T-helper 2 cell (primary cell): ENCODE measurements at regions not wholly inside any gene's neighbourhood (a gene's known extent, or its start where the extent isn't known, plus 50 kb on each side); places are given as distances from the start of the nearest gene placed in this dataset.
"Not testable (repeated sequence)": the region's sequence is repeated elsewhere in the genome, so short reads cannot be mapped to it uniquely, and the experiment has no call there.

Experiments used
- DNase-seq, 5 experiments: peaks; one replicate each; pipeline versions ENCODE4 v3.0.0 to v3.0.0-alpha.2; 2012 to 2022

DNA sequence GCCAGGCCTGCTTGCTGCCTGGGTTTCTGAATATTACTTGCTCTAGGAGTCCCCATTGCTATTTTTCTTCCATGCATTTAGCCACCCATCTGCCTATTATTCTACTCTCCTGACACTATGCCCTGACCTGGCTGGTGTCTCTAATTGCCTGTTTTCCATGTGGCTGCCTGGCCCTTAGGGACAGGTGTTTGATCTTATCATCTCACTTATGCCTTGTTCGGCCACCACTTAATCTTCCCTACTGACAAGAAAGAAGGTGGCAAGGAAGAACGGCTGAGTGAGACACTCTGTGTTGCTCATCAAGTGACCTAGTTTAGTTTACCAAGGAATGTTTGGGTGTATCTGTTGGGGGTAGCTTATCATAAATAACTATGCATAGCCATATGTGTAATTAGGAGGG lies 50.4 kb upstream of the RAPH1 start:
- DNase-seq: no peak

DNA sequence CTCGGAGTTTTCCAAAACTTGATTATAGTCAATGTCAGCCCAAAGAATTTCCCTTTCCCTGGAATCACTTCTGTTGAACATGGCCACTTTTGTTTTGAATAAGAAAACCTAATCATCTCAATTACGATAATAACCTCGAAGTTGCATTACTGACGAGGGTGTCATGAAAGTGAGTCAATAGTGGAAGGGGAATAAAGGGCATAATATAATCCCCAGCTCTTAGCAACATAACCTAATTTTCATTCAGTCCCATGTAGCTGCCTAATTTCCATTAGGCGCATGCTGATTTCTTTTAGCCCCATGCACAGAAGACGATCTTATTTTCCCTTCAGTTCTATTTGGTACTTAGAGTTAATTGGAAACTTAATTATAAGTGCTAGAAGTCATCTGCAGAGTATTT lies 51.1 kb upstream of the RAPH1 start:
- no peak for DNase-seq

DNA sequence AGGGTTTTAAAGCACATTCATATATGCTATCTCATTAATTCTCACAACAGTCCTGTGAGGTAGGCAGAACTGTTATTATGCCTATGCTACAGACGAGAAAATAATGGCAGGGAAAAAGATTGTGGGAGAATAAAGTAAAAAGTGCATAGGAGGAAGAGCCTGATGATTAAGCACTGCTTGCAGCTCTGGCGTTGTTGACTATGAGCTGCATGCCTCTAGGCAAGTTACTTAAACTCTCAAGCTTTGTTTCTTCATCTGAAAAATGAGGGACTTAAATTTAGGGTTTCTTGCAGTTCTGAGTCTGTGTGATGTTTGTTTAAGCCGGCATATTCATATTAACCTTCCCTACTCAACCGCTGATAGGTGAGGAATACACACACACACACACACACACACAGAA lies 51.6 kb upstream of the RAPH1 start:
- DNase-seq: no peak

DNA sequence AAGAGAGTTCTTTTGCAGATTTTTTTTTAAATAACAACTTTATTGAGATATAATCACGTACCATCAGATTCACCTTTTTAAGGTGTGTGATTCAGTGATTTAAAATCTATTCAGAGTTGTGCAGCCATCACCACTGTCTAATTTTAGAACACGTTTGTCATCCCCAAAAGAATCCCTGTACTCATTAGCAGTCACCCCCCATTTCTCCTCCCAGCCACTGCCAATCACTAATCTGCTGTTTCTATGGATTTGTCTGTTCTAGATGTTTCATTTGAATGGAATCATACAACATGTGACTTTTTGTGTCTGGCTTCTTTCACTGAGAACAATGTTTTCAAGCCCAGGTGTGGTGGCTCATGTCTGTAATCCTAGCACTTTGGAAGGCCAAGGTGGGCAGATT lies 55.4 kb upstream of the RAPH1 start:
- DNase-seq: no peak

DNA sequence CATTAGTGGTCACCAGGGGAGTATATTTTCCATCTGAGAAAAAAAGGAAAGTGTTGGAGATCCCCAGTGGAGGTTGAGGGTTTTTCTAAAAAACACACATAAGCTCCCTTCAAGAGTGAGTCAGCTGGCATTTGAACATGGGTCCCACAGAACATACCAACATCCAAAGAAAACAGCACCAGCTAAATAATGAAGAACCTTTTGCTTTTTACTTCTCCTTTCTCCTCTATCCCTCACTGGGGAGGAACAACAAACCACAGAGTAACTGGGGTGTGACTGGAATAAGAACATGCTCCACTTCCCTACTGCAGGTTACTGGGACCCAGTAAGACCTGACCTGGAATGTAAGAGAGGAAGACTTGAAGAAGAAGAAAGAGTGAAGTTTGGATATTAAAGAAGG lies 56.5 kb upstream of the RAPH1 start:
- DNase-seq: no peak

DNA sequence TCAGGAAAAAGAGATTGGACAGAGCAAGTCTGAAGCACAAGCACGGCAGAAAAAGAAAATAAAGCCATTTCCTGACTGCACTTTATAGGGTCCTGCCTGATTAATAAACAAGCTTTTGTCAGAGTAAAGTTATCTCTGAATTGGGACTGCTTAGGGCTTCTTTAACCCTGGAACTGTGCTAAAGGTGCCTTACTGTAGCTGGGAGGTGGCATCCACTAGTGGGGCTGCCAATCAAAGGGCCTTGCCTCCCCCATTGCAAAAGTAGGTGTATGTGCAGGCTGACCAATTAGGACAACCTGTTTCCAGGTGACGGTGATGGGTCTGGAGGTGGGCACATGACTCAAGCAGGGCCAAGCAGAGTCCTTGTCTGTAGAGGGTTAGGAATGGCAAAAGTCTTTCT lies 57.4 kb upstream of the RAPH1 start:
- no peak for DNase-seq

DNA sequence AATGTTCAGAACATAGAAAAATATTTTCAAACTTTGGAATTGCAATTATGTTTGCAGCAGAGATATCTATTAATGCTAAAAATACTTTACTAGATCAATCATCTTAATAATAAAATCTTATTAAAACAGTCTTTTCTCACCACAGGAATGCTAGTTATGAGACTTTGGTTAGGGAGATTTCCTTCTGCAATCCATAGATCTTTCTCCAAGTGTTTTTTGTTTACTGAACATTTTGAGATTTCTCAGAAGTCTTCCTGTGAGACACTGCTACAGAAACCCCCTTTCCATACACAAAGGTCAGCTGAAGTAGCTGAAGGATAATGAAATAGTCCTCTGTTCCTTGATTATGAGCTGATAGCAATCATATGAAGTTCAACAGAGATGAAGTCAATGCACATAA lies 59.4 kb upstream of the RAPH1 start:
- DNase-seq: no peak

DNA sequence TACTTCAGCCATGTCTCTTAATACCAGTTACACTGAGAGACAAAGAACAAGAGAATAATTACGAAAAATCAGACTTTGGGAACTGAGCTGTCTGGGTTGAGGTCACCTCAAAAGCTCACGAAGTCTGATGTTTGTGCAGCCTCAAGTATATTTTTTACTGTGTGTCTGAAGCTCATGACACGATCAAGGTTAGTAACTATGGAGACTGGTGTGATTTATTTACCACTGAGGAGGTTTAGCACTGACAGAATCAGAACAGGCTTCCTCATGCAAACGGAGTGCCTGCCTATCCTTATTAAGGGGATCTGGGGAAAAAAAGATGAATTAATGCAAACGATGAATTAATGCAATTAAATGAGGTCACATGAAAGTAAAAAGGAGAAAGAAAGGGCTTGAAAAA lies 61.1 kb upstream of the RAPH1 start:
- peak in 1 of 5 experiments; percentile 27 for DNase-seq

DNA sequence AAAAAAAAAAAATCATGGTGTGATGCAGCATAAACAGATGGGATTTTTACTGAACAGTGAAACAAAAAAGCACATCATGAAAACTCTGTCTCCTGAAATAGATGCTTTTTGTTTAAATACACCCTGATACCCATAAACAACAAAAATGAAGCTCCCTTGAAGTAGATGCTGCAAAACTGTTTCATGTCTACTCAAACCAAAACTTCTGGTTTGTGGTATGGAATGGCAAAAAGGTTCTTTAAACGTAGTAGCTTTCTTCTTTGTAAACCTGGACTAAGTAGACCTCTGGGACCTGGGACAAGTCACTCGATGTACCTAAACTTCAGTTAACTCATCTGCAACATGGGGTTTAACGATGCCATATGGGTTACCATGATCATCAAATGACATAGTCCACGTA lies 64.4 kb upstream of the RAPH1 start:
- peak in 1 of 5 experiments; percentile 86 for DNase-seq

DNA sequence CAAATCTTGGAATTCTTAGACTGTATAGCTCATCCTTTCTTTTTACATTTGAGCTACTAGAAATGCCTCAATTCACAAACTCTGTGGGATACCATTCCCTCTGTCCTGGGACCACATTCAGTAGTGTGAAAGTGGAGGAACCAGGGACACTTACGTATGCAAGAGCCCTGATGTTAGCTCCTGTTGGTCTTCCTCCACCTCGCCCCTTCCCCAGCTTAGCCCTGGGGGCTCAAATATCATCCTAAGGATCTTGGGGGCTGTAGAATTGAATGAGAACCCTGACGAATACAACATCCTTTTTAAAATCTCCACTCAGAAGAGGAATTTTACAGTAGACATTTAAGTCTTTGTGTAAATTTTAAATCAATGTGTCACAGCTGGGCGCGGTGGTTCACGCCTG lies 65.2 kb upstream of the RAPH1 start:
- DNase-seq: no peak

DNA sequence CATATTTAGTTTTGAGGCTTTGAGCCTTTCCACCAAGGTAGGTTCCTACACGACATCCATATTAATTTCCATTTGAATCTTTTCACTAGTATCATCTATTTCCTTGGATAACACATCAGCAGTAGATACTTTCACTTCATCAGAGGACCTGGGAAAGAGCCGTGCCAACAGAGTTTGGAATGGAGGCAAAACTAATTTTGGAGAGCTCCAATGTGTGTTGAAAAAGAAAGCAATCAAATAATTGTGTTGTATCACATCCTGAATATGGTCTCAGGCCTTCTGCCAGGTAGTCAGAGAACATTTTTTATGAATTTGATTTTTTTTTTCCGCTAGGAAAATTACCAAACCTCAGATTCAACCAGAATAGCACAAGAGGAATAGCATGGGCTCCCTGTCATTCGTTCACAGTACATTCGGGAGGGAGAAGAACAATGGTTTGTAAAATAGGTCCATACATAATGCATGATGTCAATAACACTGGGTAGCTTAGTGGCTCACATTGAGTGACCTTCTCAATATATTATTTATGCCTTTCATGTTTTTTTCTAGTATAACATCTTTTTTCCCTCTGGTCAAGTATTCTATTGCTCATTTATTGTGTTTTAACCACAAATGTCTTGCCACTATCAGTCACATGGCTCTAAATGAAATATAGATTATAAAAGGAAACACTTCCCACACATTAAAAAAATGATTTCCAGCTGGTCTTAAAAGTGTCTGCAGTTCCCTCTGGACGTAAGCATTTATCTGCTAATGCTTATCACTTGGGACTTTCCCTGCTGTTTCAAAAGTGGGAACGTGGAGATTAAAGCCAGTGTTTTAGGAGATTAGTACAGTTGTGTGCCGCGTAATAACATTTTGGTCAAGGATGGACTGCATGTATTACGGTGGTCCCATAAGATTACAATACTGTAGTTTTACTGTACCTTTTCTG lies 68.6 kb upstream of the RAPH1 start:
- no peak for DNase-seq

DNA sequence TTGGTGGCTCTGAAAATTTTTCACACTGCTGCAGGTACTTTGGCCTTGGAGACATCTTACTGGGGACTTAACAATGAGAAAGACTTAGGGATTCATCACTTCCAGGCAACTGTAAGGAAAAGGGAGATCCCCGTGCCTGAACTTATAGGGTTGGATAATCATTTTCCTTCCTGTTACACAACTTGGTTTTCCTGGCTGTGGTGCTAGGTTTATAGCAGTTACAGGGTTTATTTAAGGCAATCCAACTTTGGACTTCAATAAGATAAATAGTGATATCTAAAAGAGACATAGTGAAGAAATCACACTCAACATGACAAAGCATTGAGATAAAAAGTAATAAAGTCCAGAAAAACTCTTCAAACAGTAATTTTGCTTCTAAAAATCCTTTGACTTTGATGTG lies 70.2 kb upstream of the RAPH1 start:
- no peak for DNase-seq

DNA sequence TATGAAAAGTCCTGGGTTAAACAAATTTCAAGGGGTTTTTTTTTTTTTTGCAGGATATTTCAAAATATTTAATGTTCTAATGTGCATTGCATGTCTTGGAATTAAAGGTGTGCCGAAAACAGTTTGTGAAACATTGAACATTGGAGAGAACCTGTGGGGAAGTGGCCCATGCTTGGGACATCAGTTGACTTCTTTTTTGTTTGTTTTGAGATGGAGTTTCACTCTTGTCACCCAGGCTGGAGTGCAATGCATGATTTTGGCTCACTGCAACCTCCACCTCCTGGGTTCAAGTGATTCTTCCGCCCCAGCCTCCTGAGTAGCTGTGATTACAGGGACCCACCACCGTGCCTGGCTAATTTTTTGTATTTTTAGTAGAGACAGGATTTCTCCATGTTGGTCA lies 71.0 kb upstream of the RAPH1 start:
- no peak for DNase-seq

DNA sequence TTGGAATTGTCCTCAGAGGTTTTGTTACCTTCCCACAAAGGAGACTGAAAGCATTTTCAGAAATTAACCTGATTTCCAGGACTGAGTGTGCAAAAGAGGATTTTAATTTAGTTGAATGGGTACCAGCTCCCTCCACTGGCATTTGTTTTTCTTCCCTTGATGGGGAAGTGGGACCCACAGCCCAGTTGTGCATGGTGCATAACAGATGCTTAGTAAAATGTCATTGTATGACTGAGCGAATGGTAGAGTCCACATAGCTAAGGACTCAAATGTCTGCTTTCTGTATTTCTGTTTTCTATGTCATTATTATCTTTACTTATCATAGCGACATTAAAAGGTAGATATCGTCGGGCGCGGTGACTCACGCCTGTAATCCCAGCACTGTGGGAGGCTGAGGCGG lies 75.5 kb upstream of the RAPH1 start:
- no peak for DNase-seq

DNA sequence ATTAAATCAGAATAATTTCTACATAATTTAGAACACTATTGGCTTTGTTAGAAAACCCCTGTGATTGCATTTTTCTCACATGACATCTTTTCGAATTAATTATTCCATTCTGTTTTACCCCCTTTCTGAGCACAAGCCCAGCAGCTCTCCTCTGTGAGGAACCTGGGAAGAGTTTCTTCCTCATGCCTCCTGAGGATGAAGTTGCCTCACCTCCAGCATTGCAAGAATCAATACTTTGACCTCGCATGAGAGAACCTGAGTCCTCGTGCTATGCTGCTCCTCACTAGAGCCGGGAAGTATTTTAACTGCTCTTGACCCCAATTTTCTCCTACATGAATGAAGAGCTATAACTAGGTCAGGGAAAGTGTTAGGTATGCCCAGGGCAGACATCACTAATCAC lies 77.1 kb upstream of the RAPH1 start:
- DNase-seq: no peak

DNA sequence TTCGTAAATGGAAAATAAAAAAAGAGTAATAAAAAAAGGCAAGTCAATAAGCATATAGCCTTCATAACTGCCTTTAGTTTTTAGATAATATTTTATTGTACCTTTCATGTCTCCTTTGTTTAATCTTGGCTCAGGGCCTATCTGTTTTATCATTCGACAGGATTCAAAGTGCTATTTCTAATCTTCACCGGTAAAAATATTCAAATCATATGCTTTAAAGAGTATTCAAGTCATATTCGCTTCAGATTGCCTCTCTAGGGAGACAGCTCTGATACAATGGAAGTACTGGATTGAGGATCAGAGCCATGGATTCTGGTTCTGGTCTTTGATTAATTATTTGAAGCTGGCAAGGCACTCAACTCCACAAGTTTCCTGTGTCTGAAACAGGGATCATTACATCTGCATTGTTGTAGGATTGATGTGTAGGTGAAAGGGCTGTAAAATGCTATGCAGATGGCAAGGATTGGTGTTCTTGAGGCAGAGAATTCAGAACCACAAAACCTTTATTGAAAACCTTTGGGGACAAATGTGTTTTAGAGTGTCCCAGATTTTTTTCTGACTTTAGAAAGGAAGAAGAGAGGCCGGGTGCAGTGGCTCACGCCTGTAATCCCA lies 84.3 kb upstream of the RAPH1 start:
- DNase-seq: no peak

DNA sequence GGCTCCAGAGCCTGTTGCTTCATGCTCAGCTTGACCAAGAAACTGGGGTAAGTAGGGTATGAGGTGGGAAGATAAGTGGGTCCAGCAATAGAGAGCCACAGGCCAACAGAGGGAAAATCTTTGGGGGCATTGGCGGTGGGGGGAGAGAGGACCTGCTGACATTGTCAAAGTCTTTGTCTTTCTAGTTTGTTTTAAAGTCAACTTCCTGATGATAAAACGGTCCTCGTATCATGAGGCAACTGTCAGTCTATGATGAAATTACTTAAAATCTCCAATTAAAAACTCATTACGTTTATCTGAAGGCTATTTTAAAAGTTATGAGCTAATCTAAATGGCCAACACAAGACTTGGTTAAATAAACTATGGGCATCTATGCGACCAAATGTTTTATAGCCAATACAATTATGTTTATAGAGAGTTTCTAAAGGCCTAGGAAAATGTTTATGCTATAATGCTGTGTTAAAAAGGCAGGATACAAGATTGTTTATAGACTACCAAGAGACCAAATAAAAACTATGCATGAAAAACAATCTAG lies 84.4 kb upstream of the CD28 start:
- DNase-seq: no peak

DNA sequence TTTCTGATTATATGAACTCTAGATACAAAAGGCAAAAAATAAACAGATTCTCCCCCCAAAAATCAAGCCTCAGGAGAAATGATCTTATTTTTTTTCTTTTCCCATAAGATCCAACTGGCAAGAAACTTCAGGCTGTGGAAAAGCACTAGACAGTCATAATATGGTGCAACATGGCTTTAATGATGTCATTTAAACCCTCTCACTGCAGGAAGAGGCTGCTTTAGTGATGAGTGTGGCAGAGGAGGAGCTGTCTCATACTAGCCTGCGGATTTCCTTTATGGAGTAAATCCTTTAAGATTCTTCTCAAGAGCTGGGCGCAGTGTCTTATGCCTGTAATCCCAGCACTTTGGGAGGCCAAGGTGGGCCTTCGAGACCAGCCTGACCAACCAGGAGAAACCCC lies 83.3 kb upstream of the CD28 start:
- no peak for DNase-seq

DNA sequence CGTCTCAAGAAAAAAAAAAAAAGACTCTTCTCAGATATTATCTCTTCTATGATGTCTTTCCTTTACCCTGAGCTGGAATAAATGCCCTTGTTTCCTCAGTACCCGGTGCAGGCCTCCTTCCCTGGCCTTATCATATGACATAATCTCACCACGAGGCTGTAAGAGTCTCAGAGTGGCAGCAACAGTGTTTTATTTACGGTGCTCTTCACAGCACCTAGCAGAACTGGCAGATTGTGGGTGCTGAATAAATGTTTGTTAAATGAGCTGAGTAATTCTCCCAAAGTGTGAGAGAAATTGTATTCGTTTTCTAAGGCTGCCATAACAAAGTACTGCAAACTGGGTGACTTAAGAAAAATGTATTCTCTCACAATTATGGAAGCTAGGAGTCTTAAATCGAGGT lies 82.8 kb upstream of the CD28 start:
- DNase-seq: peak in 2 of 5 experiments; percentile 15 to 88

DNA sequence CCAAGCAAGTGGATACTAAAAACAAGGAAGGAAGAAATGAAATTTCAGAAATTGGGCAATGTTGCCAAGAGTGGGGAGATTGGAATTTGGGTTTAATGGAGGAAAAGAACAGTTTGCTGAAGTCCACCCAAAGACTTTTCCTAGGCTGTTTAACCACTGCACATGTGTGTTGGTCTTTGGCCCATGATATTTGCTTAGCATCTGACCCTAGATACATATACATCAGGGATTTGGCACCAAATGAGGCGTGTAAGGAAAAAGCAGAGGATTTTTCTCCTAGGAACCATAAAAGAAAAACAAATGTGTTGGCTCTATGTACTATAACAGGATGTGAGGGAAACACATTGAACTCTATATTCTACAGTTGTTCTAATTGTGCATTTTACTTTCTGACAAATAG lies 80.7 kb upstream of the CD28 start:
- no peak for DNase-seq

DNA sequence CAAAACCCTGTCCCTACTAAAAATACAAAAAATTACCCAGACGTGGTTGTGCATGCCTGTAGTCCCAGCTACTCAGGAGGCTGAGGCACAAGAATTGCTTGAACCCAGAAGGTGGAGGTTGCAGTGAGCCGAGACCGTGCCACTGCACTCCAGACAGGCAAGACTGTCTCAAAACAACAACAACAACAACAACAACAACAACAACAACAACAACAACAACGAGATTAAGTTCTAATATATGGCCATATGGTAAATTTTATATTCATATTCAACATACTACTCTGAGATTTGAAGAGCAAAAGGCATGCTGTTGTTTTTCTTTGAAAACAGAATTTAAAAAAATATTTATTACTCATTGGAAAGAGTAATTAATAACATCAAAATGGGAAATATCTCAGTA lies 80.2 kb upstream of the CD28 start:
- not testable (repeated sequence) for DNase-seq

DNA sequence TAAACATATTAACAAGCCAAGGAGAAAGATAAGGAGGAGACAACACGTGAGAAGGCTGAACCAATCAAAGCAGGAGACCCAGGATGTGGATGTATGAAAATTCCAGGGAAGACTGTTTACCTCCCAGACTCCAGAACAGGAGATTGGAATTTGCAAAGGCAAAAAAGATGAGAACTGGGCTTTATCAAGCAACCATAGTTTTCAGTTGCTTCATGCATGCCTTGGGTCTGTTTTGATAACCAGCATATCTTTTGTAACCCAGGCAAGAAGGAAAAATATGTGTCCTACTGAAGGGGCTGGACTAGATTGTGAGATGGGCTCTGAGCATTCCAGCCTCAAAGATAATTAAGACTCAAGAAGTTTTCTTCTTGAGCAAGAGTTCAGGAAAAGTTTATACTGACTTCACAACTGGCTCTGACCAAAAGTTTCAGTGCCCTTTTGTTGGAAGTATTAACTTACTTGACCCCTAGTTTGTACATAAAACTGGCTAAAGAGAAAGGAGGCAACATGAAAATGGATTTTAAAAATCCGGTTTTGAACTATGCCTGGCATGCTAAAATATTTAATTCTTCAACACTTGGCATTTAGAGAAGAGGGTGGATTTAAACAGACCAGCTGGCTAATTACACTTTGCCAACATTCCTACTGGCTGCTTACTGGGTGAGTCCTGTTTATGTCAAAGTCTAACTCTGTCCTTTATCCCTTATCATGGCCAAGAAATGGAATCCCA lies 79.3 kb upstream of the CD28 start:
- no peak for DNase-seq

DNA sequence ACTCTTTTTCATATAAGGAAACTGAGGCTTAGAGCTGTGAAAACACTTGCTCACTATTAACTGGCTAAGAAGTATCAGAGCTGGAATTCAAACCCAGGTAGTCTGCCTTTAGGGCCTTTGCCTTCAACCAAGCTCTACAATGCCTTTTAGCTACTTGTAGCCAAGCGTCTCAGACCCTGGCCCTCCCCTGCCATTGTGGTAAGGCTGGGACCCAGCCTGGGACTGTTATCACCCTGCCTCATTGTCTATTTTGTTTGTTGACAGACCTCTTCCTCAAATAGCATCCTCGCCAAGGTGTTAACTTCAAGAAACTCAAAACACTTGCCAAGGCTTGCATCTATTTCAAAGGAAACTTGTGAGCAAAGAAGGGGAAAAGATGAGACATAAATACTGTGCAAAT lies 76.7 kb upstream of the CD28 start:
- DNase-seq: no peak
